GM04503 (cell line): ENCODE measurements at regions not wholly inside any gene's neighbourhood (a gene's known extent, or its start where the extent isn't known, plus 50 kb on each side); places are given as distances from the start of the nearest gene placed in this dataset.
A peak's percentile ranks its signal among the peaks of the same experiment; 100 is the strongest.

Experiments used
- DNase-seq: peaks from one replicate; pipeline ENCODE4 v3.0.0-alpha.2; 2012; ENCODE audit warnings: low read depth

- no peak for DNase-seq
Measured at GRCh38 chr1:96964761-96965160, 243.2 kb downstream of the PTBP2 start.

- DNase-seq: peak; percentile 24
Measured at GRCh38 chr1:96966536-96967138, 245.1 kb downstream of the PTBP2 start.

GRCh38 chr1:96967311-96967710 lies 245.7 kb downstream of the PTBP2 start:
- no peak for DNase-seq

GRCh38 chr1:96968541-96968940 lies 247.0 kb downstream of the PTBP2 start:
- DNase-seq: no peak

- peak; percentile 20 for DNase-seq
Measured at GRCh38 chr1:96968983-96969382, 247.4 kb downstream of the PTBP2 start.

GRCh38 chr1:96969656-96970163 lies 248.1 kb downstream of the PTBP2 start:
- no peak for DNase-seq

- DNase-seq: no peak
Measured at GRCh38 chr1:96971439-96971838, 249.9 kb downstream of the PTBP2 start.

- DNase-seq: no peak
Measured at GRCh38 chr1:96971849-96972602, 250.4 kb downstream of the PTBP2 start.

GRCh38 chr1:96973605-96974004 lies 252.0 kb downstream of the PTBP2 start:
- no peak for DNase-seq

GRCh38 chr1:96978444-96978843 lies 256.9 kb downstream of the PTBP2 start:
- DNase-seq: no peak

- DNase-seq: no peak
Measured at GRCh38 chr1:96978901-96979300, 257.3 kb downstream of the PTBP2 start.

GRCh38 chr1:96979304-96980268 lies 258.0 kb downstream of the PTBP2 start:
- no peak for DNase-seq

- no peak for DNase-seq
Measured at GRCh38 chr1:96980448-96980847, 258.9 kb downstream of the PTBP2 start.

GRCh38 chr1:96981181-96981580 lies 259.6 kb downstream of the PTBP2 start:
- no peak for DNase-seq

GRCh38 chr1:96982118-96982517 lies 260.5 kb downstream of the PTBP2 start:
- DNase-seq: no peak

- DNase-seq: no peak
Measured at GRCh38 chr1:96983866-96984265, 262.3 kb downstream of the PTBP2 start.

- no peak for DNase-seq
Measured at GRCh38 chr1:96987186-96987703, 265.7 kb downstream of the PTBP2 start.

- DNase-seq: no peak
Measured at GRCh38 chr1:96989302-96989701, 267.7 kb downstream of the PTBP2 start.

GRCh38 chr1:96990136-96990535 lies 268.6 kb downstream of the PTBP2 start:
- no peak for DNase-seq

GRCh38 chr1:96991261-96991660 lies 269.7 kb downstream of the PTBP2 start:
- DNase-seq: no peak

- DNase-seq: peak; percentile 42
Measured at GRCh38 chr1:96992871-96993270, 271.3 kb downstream of the PTBP2 start.

- no peak for DNase-seq
Measured at GRCh38 chr1:96995351-96995750, 273.8 kb downstream of the PTBP2 start.
